Mesothelial cell of epicardium (in vitro differentiated cells): ENCODE measurements at regions not wholly inside any gene's neighbourhood (a gene's known extent, or its start where the extent isn't known, plus 50 kb on each side); places are given as distances from the start of the nearest gene placed in this dataset.

Experiments
- DNase-seq, 2 experiments: peaks; one replicate each; pipeline ENCODE4 v3.0.0; 2021; ENCODE audit warnings: low spot score in 2 of 2; ENCODE audit not compliant: unreplicated experiment in 2 of 2
- H3K27ac Mint-ChIP-seq: 2 replicates; pipeline ENCODE4 v1.8.0; 2021; ENCODE audit warnings: mixed read lengths
- H3K27me3 Mint-ChIP-seq: 2 replicates; pipeline ENCODE4 v1.8.0; 2021; ENCODE audit warnings: low read depth, mixed read lengths
- H3K36me3 Mint-ChIP-seq: 2 replicates; pipeline ENCODE4 v1.8.0; 2021; ENCODE audit warnings: mixed read lengths
- H3K4me1 Mint-ChIP-seq: 2 replicates; pipeline ENCODE4 v1.8.0; 2021; ENCODE audit warnings: mixed read lengths
- H3K4me3 Mint-ChIP-seq: 2 replicates; pipeline ENCODE4 v1.8.0; 2021; ENCODE audit warnings: mild to moderate bottlenecking, moderate library complexity, mixed read lengths
- H3K9me3 Mint-ChIP-seq: 2 replicates; pipeline ENCODE4 v1.8.0; 2021; ENCODE audit warnings: mixed read lengths
- TF ChIP-seq, protein P1 (sequence below): fragments of 200-600 bp; sonication (generic); IDR thresholded peaks from one replicate; pipeline ENCODE4 v1.5.0; 2021; ENCODE audit warnings: antibody characterized with exemption; ENCODE audit not compliant: unreplicated experiment

DNA sequence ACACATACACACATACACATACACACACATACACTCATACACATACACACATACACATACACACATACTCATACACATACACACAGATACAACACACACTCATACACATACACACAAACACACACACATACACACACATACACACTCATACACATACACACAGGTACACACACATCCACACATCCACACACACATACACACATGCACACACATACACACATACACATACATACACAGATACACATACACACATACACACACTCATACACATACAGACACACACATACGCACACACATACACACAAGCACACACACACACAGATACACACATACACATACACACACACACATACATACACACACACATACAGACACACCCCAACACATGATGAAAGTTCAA is 729.1 kb upstream of the SOX11 start:
- Mint-ChIP-seq H3K27ac (peak overlapping the region; percentile 48), H3K4me3 (no peak overlapping the region), H3K9me3 (peaks cover 4% of the 10 kb centered on the region), H3K4me1 (peaks cover 55% of the 10 kb centered on the region), H3K36me3 (no peaks in the 10 kb centered on the region), H3K27me3 (no peaks in the 10 kb centered on the region)
- DNase-seq: no peak
- TF ChIP-seq, protein P1, sequence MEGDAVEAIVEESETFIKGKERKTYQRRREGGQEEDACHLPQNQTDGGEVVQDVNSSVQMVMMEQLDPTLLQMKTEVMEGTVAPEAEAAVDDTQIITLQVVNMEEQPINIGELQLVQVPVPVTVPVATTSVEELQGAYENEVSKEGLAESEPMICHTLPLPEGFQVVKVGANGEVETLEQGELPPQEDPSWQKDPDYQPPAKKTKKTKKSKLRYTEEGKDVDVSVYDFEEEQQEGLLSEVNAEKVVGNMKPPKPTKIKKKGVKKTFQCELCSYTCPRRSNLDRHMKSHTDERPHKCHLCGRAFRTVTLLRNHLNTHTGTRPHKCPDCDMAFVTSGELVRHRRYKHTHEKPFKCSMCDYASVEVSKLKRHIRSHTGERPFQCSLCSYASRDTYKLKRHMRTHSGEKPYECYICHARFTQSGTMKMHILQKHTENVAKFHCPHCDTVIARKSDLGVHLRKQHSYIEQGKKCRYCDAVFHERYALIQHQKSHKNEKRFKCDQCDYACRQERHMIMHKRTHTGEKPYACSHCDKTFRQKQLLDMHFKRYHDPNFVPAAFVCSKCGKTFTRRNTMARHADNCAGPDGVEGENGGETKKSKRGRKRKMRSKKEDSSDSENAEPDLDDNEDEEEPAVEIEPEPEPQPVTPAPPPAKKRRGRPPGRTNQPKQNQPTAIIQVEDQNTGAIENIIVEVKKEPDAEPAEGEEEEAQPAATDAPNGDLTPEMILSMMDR: no peak

GRCh38 chr2:4964001-4964540 is 728.1 kb upstream of the SOX11 start:
- TF ChIP-seq, protein P1: no peak
- DNase-seq: no peak
- no peaks in the 10 kb centered on the region for H3K36me3 Mint-ChIP-seq
- peaks cover 55% of the 10 kb centered on the region for H3K4me1 Mint-ChIP-seq
- H3K4me3 Mint-ChIP-seq: no peak overlapping the region
- H3K9me3 Mint-ChIP-seq: peaks cover 4% of the 10 kb centered on the region
- no peak overlapping the region for H3K27ac Mint-ChIP-seq
- no peaks in the 10 kb centered on the region for H3K27me3 Mint-ChIP-seq

DNA sequence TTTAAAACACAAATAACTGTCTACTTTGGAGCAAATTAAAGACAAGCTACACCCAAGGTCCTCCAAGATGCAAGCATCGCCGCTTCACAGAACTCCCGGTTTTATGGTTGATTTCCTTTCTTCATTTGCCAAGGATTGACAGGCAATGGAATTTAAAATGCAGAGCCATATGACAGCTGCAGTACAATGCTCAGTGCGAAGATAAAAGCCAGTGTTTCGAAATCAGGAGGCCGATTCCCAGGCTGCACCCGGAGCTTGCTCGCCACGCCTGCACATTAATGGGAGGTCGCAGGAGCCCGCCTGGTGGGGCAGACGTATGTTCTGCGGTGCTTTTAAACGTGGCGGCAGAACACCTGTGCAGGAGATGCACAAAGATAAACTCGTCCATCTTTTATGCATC is 727.6 kb upstream of the SOX11 start:
- Mint-ChIP-seq H3K9me3 (peaks cover 3% of the 10 kb centered on the region), H3K27me3 (no peaks in the 10 kb centered on the region), H3K27ac (peak overlapping the region; percentile 37), H3K36me3 (no peaks in the 10 kb centered on the region), H3K4me1 (peaks cover 55% of the 10 kb centered on the region), H3K4me3 (no peak overlapping the region)
- DNase-seq: no peak
- TF ChIP-seq, protein P1: no peak

GRCh38 chr2:4965556-4966320 is 726.4 kb upstream of the SOX11 start:
- Mint-ChIP-seq H3K36me3 (no peaks in the 10 kb centered on the region), H3K9me3 (no peaks in the 10 kb centered on the region), H3K27ac (peak overlapping the region; percentile 47), H3K4me3 (no peak overlapping the region), H3K4me1 (peaks cover 46% of the 10 kb centered on the region), H3K27me3 (no peaks in the 10 kb centered on the region)
- TF ChIP-seq, protein P1: no peak
- DNase-seq: no peak

DNA sequence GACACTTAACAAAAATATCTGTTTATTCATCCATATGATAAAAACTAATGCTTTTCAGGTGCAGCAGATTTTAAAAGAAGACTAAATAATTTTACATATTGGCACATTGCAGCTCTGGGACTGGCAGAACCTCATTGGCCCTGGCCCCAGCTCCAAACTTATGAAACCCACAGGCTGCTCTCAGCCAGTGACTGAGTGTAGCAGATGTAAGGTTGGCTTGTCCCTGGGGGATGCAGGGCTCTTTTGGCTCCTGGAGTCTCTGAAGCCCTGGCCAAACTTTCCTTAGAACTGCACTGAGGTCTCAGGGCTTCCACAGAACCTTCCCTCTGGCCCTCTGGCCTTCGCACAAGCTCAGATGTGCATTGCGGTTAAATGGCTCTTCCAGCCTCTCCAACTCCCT is 725.0 kb upstream of the SOX11 start:
- Mint-ChIP-seq H3K27me3 (no peaks in the 10 kb centered on the region), H3K36me3 (no peaks in the 10 kb centered on the region)

More for the DNA sequence above, 725.0 kb upstream of the SOX11 start:
- H3K4me3 Mint-ChIP-seq: no peak overlapping the region
- no peak for DNase-seq
- no peaks in the 10 kb centered on the region for H3K9me3 Mint-ChIP-seq
- peaks cover 31% of the 10 kb centered on the region for H3K4me1 Mint-ChIP-seq
- TF ChIP-seq, protein P1: no peak
- H3K27ac Mint-ChIP-seq: no peak overlapping the region
